Tongue (tissue), 1 donor: ENCODE measurements at regions not wholly inside any gene's neighbourhood (a gene's known extent, or its start where the extent isn't known, plus 50 kb on each side); places are given as distances from the start of the nearest gene placed in this dataset.
"Not testable (repeated sequence)": the region's sequence is repeated elsewhere in the genome, so short reads cannot be mapped to it uniquely, and the experiment has no call there.

Experiments
- DNase-seq: peaks from one replicate; pipeline ENCODE4 v3.0.0-alpha.2; 2015

DNA sequence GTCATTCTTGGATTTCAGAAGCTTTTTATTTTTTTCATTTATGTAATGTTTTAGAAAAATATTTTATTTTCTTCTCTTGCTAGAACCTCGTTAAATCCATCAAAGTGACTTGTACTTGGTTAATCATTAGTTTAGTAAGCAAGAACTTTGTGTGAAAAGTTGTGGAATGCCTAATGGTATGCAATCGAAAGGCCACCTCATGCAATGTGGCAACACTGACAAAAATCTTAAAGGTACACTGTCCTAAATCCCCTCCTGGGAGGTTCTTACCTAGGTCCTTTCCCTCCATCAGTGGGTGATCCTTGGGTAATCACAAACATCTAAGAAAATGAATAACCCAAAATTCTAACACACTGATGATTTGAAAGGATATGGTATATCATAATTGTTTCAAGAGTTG is 304.2 kb downstream of the DNAH5 start:
- DNase-seq = no peak

- no peak for DNase-seq
Observed at GRCh38 chr5:13632676-13633075, 311.8 kb downstream of the DNAH5 start.

GRCh38 chr5:13629218-13629617 is 315.3 kb downstream of the DNAH5 start:
- DNase-seq = no peak

GRCh38 chr5:13627673-13628454 is 316.6 kb downstream of the DNAH5 start:
- no peak for DNase-seq

DNA sequence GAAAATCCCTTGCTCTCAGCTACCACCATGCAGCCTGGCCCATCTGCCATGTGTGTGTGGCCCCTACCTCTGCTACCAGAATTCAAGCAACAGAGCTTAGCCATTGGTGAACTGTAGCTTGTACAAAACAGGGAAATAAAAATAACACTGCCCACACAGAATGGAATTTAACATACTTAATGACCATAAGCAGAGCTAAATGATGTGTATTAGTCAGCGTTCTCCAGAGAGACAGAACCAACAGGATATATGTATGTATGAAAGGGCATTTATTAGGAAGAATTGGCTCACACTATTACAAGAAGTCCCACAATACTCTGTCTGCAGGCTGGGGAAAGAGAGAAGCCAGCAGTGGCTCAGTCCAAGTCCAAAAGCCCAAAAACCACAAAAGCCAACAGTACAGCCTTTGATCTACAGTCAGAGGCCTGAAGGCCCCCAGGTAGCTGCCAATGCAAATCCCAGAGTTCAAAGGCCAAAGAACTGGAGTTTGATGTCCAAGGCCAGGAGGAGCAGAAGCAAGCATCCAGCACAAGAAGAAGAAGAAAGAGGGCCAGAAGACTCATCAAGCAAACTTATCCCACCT is 318.8 kb downstream of the DNAH5 start:
- no peak for DNase-seq

GRCh38 chr5:13624283-13625074 is 320.0 kb downstream of the DNAH5 start:
- no peak for DNase-seq

DNA sequence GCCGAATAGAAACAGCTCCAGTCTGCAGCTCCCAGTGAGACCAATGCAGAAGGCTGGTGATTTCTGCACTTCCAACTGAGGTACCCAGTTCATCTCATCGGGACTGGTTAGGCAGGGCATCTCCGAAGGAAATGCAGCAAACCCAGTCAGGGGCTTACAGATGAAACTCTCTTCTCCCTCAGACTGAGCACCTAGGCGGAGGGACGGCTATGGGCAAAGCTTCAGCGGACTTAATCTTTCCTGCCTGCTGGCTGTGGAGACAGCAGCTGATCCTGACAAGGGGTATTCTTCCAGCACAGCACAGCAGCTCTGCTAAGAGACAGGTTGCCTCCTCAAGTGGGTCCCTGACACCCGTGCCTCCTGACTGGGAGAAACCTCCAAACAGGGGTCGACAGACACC is 330.9 kb downstream of the DNAH5 start:
- DNase-seq = no peak

DNA sequence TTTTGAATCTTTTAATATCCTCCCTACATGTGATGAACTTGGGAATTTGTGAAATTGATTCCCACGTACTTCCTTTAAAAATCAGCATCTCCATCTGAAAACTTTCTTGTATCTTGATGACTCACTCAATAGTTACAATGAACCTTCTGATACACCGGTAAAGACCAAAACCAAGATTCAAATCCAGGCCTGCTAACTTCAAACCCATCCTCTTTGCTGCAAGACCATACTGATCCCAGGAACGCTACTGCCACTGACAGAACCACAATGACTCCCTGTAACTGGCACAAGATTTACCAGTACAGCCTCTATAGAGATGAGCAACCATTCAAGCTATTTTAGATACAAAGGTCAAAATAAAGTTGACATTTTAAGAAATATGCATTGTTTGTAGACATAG is 332.9 kb downstream of the DNAH5 start:
- DNase-seq = no peak

- no peak for DNase-seq
Observed at GRCh38 chr5:13609504-13609903, 335.0 kb downstream of the DNAH5 start.

DNA sequence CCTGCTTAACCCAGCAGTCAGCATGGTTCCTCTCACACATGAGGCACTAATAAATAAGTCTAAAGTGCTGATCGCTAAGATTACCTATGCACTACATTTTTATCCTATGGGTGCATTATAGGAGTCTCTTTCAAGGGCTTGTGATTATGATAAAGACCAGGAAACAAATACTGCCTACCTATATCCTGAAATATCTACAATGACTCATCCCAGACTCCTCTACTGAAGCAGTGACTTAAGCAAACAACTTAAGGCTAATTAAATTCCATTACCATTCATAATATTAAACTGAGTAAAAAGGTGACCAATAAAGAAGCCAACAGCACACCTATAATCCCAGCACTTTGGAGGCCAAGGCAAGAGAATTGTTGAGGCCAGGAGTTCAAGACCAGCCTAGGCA is 338.4 kb downstream of the DNAH5 start:
- DNase-seq = no peak

- DNase-seq = no peak
Observed at GRCh38 chr5:13601112-13601511, 343.4 kb downstream of the DNAH5 start.

- no peak for DNase-seq
Observed at GRCh38 chr5:13595978-13596377, 348.5 kb downstream of the DNAH5 start.

GRCh38 chr5:13591621-13592020 is 352.9 kb downstream of the DNAH5 start:
- DNase-seq = no peak

GRCh38 chr5:13585324-13585723 is 359.2 kb downstream of the DNAH5 start:
- no peak for DNase-seq

DNA sequence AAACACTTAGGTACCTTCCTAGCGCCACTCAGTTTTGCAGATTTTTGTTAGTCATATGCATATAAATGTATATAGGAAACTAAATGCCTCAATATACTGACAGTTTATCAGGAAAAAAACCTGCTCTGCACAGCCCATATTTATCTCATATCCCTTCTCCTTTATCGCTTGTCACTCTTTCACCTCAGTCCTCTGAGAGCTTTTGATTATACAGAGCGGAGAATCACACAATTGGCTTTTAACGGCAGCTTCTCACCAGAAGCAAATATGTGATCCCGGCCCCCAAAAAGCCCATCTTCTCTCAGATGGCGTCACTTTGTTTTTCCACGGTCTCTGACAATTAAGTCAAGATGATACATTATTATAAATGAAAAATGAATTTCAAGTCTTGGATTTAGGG is 362.6 kb downstream of the DNAH5 start:
- no peak for DNase-seq

DNA sequence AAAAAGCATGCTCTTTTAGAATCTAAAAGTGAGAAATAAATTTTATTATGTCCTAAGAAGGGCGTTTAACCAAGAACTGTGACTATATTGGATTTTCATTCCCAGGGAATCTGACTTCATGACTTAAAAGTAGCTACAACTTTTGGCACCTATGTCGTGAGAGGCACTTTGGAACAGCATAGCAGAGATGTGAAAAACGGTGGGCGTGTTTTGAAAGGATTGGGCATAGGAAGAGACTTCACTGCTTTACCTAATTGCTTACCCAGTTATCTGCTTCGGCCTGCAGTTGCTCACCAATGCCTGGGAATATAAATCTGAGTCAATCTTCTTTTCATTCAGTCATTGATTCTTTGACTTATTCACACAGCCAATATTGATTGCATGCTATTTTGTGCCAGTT is 363.4 kb downstream of the DNAH5 start:
- DNase-seq = no peak

DNA sequence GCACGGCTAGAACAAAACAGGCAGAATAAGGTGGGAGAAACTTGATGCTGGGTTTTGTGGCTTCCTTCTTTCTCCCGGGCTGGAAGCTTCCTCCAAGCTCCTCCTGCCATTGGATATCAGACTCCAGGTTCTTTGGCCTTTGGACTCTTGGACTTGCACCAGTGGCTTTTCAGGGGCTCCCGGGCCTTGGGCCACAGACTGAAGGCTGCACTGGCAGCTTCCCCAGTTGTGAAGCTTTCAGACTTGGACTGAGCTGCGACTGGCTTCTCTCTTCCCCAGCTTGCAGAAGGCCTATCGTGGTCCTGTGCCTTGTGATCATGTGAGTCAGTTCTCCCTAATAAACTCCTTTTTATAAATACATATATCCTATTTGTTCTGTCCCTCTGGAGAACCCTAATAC is 364.4 kb downstream of the DNAH5 start:
- no peak for DNase-seq

DNA sequence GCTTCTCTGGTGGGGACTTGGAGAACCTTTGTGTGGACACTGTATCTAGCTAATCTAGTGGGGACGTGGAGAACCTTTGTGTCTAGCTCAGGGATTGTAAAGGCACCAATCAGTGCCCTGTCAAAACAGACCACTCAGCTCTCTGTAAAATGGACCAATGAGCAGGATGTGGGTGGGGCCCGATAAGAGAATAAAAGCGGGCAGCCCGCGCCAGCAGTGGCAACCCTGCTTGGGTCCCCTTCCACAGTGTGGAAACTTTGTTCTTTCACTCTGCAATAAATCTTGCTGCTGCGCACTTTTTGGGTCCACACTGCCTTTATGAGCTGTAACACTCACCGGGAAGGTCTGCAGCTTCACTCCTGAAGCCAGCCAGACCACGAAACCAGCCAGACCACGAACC is 365.4 kb downstream of the DNAH5 start:
- DNase-seq = not testable (repeated sequence)

- DNase-seq = not testable (repeated sequence)
Observed at GRCh38 chr5:13578311-13579039, 366.0 kb downstream of the DNAH5 start.

DNA sequence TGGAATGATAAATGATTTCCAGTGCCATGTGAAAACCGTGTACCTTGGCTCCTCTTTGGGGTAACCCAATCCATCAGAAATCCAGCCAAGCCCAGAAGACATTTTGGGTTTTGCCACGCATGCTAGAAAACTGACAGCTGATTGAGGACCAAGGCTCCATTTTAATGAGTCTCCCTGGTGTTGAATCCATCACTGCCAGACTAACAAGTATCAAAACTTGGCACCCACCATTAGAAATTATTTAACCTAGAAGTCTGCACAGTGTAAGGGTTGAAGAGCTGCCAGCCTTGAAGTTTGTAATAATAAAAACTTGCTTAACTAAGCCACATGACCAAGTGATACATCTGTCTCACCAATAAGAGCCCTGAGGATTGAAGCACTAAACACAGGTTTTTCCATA is 369.9 kb downstream of the DNAH5 start:
- DNase-seq = peak; percentile 44

- peak; percentile 29 for DNase-seq
Observed at GRCh38 chr5:13572163-13572562, 372.3 kb downstream of the DNAH5 start.

GRCh38 chr5:13569090-13569715 is 375.3 kb downstream of the DNAH5 start:
- no peak for DNase-seq
